A549 (cell line): ENCODE measurements at regions not wholly inside any gene's neighbourhood (a gene's known extent, or its start where the extent isn't known, plus 50 kb on each side); places are given as distances from the start of the nearest gene placed in this dataset.

Experiments
- ATAC-seq, 2 experiments: fragments of 200-7000 bp in 1 of 2; fragments of >200 bp in 1 of 2; cut with Nextera tagmentation in 1 of 2; cut with Tn5 transposase in 1 of 2; 3 replicates each; pipeline versions ENCODE4 v1.8.0 to v1.9.1; 2018 to 2020; ENCODE audit warnings: mild to moderate bottlenecking in 1 of 2, moderate library complexity in 1 of 2
- CTCF ChIA-PET: fragments of 300-600 bp; sonication (Branson Sonifier 250); formaldehyde crosslinking; extraction: SDS; loops from one replicate; lab custom pipeline; 2021; ENCODE audit warnings: antibody characterized with exemption, inconsistent platforms; lab: Yijun Ruan, JAX
- POLR2A ChIA-PET: fragments of 350-600 bp; formaldehyde crosslinking; extraction: SDS; loops from one replicate; lab custom pipeline; 2021; ENCODE audit warnings: antibody characterized with exemption, inconsistent platforms; lab: Yijun Ruan, JAX
- DNase-seq, 2 experiments: peaks; one replicate each; pipeline versions ENCODE4 v3.0.0 to v3.0.0-alpha.2; 2011 to 2016; ENCODE audit warnings: low read depth in 1 of 2, low spot score in 1 of 2
- FAIRE-seq: peaks from 2 replicates; lab custom pipeline; 2011; peaks lifted over from hg19 to GRCh38; lab: Jason Lieb, UNC
- H3K27ac ChIP-seq, 2 experiments: fragments of >200 bp; sonication (Bioruptor Twin); formaldehyde crosslinking; 3 replicates each; pipeline ENCODE4 v1.5.1; 2016 to 2017
- H3K4me1 ChIP-seq: fragments of >200 bp; sonication (Bioruptor Twin); formaldehyde crosslinking; 3 replicates; pipeline ENCODE4 v1.6.1; 2016
- H3K4me2 ChIP-seq: fragments of >200 bp; sonication (Bioruptor Twin); formaldehyde crosslinking; 3 replicates; pipeline ENCODE4 v1.6.1; 2016
- H3K4me3 ChIP-seq: fragments of >200 bp; sonication (Bioruptor Twin); formaldehyde crosslinking; 3 replicates; pipeline ENCODE4 v1.5.1; 2016
- H3K9me3 ChIP-seq: fragments of >200 bp; sonication (Bioruptor Twin); formaldehyde crosslinking; 3 replicates; pipeline ENCODE4 v1.6.1; 2016
- BHLHE40 ChIP-seq: IDR thresholded peaks from 2 replicates; pipeline ENCODE4 v1.6.1; 2012; ENCODE audit warnings: low read depth, low read length, inconsistent platforms
- CHD4 ChIP-seq: fragments of 200-600 bp; sonication (generic); IDR thresholded peaks from 2 replicates; pipeline ENCODE4 v1.6.1; 2016; ENCODE audit warnings: antibody characterized with exemption, mild to moderate bottlenecking, borderline replicate concordance
- FOSL2 ChIP-seq, 2 experiments: fragments of 450-650 bp in 1 of 2; fragments of >200 bp in 1 of 2; sonication (Bioruptor Twin) in 1 of 2; formaldehyde crosslinking; IDR thresholded peaks; 2 replicates each; pipeline versions ENCODE4 v1.5.0 to v1.6.1; 2016 to 2020; ENCODE audit warnings: mild to moderate bottlenecking in 1 of 2, moderate library complexity in 1 of 2
- FOXS1 ChIP-seq: fragments of 250-450 bp; sonication (Bioruptor Pico); IDR thresholded peaks from 2 replicates; pipeline ENCODE4 v1.5.0; 2020; ENCODE audit warnings: mild to moderate bottlenecking, moderate library complexity
- GATA3 ChIP-seq: IDR thresholded peaks from 2 replicates; pipeline ENCODE4 v1.6.1; 2012; ENCODE audit warnings: borderline replicate concordance
- HOXB13 ChIP-seq: fragments of 250-450 bp; sonication (Bioruptor Pico); IDR thresholded peaks from 2 replicates; pipeline ENCODE4 v1.5.0; 2020; ENCODE audit warnings: low read depth, mild to moderate bottlenecking, moderate library complexity
- HOXB5 ChIP-seq: fragments of 250-450 bp; sonication (Bioruptor Pico); IDR thresholded peaks from 2 replicates; pipeline ENCODE4 v1.5.0; 2020; ENCODE audit warnings: mild to moderate bottlenecking, moderate library complexity
- MAFK ChIP-seq: fragments of 450-650 bp; IDR thresholded peaks from 2 replicates; pipeline ENCODE4 v1.6.1; 2014; ENCODE audit not compliant: partially characterized antibody
- NR3C1 ChIP-seq: fragments of >200 bp; sonication (Bioruptor Twin); formaldehyde crosslinking; IDR thresholded peaks from 3 replicates; pipeline ENCODE4 v1.6.1; 2017
- RARB ChIP-seq: fragments of 250-450 bp; sonication (Bioruptor Pico); IDR thresholded peaks from 2 replicates; pipeline ENCODE4 v1.8.0; 2021; ENCODE audit warnings: mild to moderate bottlenecking, moderate library complexity
- RCOR1 ChIP-seq: fragments of 150-350 bp; IDR thresholded peaks from 2 replicates; pipeline ENCODE4 v1.6.1; 2014; ENCODE audit warnings: antibody characterized with exemption, low read length, low read depth
- ZC3H11A ChIP-seq: fragments of 450-650 bp; IDR thresholded peaks from 2 replicates; pipeline ENCODE4 v1.6.1; 2014; ENCODE audit warnings: antibody characterized with exemption, mild to moderate bottlenecking
- ZSCAN20 ChIP-seq: fragments of 250-450 bp; sonication (Bioruptor Pico); IDR thresholded peaks from 2 replicates; pipeline ENCODE4 v1.8.0; 2022; ENCODE audit warnings: mild to moderate bottlenecking, moderate library complexity
- WGBS: methylation state at CpG from one replicate; pipeline ENCODE4 v1.1.6; 2017; ENCODE audit errors: missing lambda C conversion rate; 5-methylcytosine and 5-hydroxymethylcytosine counted together
- TF ChIP-seq, protein P1 (sequence below): IDR thresholded peaks from 2 replicates; pipeline ENCODE4 v1.6.1; 2012; ENCODE audit warnings: low read depth, borderline replicate concordance
- TF ChIP-seq, protein P2 (sequence below): IDR thresholded peaks from 2 replicates; pipeline ENCODE4 v1.6.1; 2012
- TF ChIP-seq, protein P3 (sequence below): fragments of 450-650 bp; IDR thresholded peaks from 2 replicates; pipeline ENCODE4 v1.6.1; 2014; ENCODE audit warnings: antibody characterized with exemption
- TF ChIP-seq, protein P4 (sequence below): fragments of 200-600 bp; sonication (generic); IDR thresholded peaks from 2 replicates; pipeline ENCODE4 v1.6.1; 2016; ENCODE audit warnings: antibody characterized with exemption, mild to moderate bottlenecking, moderate library complexity
- TF ChIP-seq, protein P5 (sequence below): fragments of 250-450 bp; sonication (Bioruptor Pico); IDR thresholded peaks from 2 replicates; pipeline ENCODE4 v1.5.0; 2021; ENCODE audit warnings: mild to moderate bottlenecking, moderate library complexity, borderline replicate concordance

DNA sequence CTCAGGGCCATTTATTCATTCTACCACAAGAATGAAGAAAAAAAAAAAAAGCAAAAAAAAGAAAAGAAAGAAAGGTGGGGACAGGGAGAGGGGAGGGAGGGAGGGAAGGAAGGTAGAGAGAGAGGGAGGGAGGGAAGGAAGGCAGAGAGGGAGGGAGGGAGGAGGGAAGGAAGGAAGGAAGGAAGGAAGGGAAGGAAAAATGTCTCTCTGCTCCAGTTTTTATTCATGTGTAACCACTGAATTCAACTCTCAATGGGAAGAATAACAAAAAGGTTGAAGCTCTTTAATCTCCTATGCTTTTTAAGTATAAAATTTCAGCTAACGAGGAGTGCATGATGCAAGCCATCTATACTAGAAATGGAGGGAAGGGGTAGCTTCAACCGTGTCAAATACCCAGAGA, 287.3 kb downstream of the MREG start:
- H3K4me3 ChIP-seq = no peak overlapping the region
- CTCF ChIA-PET = no interaction called here
- peaks cover 5% of the 10 kb centered on the region; the same call in 1 of the 3 replicates for H3K9me3 ChIP-seq
- POLR2A ChIA-PET = no interaction called here
- DNase-seq = no peak
- WGBS = 55% methylated on average over 2 of the region's 2 CpGs
- H3K4me1 ChIP-seq = peaks cover 21% of the 10 kb centered on the region
- FAIRE-seq = no peak
- no peak for ATAC-seq
- no peak overlapping the region for H3K27ac ChIP-seq
- TF ChIP-seq GATA3 (no peak), RCOR1 (no peak), MAFK (no peak), RARB (CRISPR knock-in tag) (no peak), HOXB5 (no peak), FOXS1 (CRISPR knock-in tag) (no peak), ZSCAN20 (CRISPR knock-in tag) (no peak), FOSL2 (IDR thresholded peaks at IDR 0.05) (no peak), FOSL2 (CRISPR knock-in tag; IDR thresholded peaks at IDR 0.05) (no peak), BHLHE40 (no peak), HOXB13 (CRISPR knock-in tag) (no peak)
- TF ChIP-seq, protein P1, sequence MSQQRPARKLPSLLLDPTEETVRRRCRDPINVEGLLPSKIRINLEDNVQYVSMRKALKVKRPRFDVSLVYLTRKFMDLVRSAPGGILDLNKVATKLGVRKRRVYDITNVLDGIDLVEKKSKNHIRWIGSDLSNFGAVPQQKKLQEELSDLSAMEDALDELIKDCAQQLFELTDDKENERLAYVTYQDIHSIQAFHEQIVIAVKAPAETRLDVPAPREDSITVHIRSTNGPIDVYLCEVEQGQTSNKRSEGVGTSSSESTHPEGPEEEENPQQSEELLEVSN = no peak
- TF ChIP-seq, protein P2, sequence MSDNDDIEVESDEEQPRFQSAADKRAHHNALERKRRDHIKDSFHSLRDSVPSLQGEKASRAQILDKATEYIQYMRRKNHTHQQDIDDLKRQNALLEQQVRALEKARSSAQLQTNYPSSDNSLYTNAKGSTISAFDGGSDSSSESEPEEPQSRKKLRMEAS = no peak
- TF ChIP-seq, protein P3, sequence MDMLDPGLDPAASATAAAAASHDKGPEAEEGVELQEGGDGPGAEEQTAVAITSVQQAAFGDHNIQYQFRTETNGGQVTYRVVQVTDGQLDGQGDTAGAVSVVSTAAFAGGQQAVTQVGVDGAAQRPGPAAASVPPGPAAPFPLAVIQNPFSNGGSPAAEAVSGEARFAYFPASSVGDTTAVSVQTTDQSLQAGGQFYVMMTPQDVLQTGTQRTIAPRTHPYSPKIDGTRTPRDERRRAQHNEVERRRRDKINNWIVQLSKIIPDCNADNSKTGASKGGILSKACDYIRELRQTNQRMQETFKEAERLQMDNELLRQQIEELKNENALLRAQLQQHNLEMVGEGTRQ = no peak
- TF ChIP-seq, protein P4, sequence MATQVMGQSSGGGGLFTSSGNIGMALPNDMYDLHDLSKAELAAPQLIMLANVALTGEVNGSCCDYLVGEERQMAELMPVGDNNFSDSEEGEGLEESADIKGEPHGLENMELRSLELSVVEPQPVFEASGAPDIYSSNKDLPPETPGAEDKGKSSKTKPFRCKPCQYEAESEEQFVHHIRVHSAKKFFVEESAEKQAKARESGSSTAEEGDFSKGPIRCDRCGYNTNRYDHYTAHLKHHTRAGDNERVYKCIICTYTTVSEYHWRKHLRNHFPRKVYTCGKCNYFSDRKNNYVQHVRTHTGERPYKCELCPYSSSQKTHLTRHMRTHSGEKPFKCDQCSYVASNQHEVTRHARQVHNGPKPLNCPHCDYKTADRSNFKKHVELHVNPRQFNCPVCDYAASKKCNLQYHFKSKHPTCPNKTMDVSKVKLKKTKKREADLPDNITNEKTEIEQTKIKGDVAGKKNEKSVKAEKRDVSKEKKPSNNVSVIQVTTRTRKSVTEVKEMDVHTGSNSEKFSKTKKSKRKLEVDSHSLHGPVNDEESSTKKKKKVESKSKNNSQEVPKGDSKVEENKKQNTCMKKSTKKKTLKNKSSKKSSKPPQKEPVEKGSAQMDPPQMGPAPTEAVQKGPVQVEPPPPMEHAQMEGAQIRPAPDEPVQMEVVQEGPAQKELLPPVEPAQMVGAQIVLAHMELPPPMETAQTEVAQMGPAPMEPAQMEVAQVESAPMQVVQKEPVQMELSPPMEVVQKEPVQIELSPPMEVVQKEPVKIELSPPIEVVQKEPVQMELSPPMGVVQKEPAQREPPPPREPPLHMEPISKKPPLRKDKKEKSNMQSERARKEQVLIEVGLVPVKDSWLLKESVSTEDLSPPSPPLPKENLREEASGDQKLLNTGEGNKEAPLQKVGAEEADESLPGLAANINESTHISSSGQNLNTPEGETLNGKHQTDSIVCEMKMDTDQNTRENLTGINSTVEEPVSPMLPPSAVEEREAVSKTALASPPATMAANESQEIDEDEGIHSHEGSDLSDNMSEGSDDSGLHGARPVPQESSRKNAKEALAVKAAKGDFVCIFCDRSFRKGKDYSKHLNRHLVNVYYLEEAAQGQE = no peak
- TF ChIP-seq, protein P5, sequence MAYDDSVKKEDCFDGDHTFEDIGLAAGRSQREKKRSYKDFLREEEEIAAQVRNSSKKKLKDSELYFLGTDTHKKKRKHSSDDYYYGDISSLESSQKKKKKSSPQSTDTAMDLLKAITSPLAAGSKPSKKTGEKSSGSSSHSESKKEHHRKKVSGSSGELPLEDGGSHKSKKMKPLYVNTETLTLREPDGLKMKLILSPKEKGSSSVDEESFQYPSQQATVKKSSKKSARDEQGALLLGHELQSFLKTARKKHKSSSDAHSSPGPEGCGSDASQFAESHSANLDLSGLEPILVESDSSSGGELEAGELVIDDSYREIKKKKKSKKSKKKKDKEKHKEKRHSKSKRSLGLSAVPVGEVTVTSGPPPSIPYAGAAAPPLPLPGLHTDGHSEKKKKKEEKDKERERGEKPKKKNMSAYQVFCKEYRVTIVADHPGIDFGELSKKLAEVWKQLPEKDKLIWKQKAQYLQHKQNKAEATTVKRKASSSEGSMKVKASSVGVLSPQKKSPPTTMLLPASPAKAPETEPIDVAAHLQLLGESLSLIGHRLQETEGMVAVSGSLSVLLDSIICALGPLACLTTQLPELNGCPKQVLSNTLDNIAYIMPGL (CRISPR knock-in tag) = no peak
- no peak overlapping the region for H3K4me2 ChIP-seq

DNA sequence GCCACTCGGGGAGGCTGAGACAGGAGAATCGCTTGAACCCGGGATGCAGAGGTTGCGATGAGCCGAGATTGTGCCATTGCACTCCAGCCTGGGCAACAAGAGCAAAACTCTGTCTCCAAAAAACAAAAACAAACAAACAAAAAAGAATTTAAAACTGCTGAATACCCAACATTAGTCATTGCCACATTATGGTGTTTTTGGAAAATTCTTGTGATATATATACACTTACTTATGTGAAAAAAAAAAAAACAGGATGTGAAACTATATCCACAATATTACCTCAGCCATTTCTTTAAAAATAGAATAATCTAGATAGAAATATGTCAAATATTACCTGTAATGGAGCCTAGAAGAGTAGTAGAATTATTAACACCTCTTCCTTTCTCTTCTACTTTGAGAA, 288.3 kb upstream of the FN1 start:
- WGBS = 99% methylated on average over 5 of the region's 5 CpGs
- Histone ChIP-seq H3K4me2 (no peak overlapping the region), H3K27ac (no peak overlapping the region), H3K9me3 (peaks cover 5% of the 10 kb centered on the region; the same call in 1 of the 3 replicates), H3K4me1 (peaks cover 21% of the 10 kb centered on the region), H3K4me3 (no peak overlapping the region)
- no peak for ATAC-seq
- CTCF ChIA-PET = interaction anchor here (0.6 kb wide), 1 partner anchor 14 kb away, joined by 3 read pairs; no protein-coding TSS in a partner anchor
- FAIRE-seq = no peak
- no peak for TF ChIP-seq ZC3H11A
- no peak for TF ChIP-seq CHD4
- TF ChIP-seq NR3C1 = no peak
- no peak for DNase-seq
- POLR2A ChIA-PET = no interaction called here
